Common myeloid progenitor, CD34-positive (primary cell): ENCODE measurements at regions not wholly inside any gene's neighbourhood (a gene's known extent, or its start where the extent isn't known, plus 50 kb on each side); places are given as distances from the start of the nearest gene placed in this dataset.

ENCODE experiments used
- CTCF ChIA-PET: fragments of 350-600 bp; sonication (Branson Sonifier 250); formaldehyde crosslinking; loops from one replicate; lab custom pipeline; 2021; ENCODE audit warnings: antibody characterized with exemption; lab: Charles Lee
- POLR2A ChIA-PET: fragments of 350-600 bp; sonication (Branson Sonifier 250); formaldehyde crosslinking; loops from one replicate; lab custom pipeline; 2021; ENCODE audit warnings: antibody characterized with exemption; lab: Charles Lee
- DNase-seq, 3 donors: peaks; one replicate each; pipeline versions ENCODE4 v3.0.0 to v3.0.0-alpha.2; 2013
- H3K27ac ChIP-seq, 2 experiments: 1 replicate in 1 of 2; 2 replicates in 1 of 2; pipeline ENCODE4 v1.7.0; 2013; ENCODE audit warnings: inconsistent platforms in 2 of 2, low read length in 2 of 2, mild to moderate bottlenecking in 2 of 2, low read depth in 1 of 2, moderate library complexity in 1 of 2; ENCODE audit not compliant: severe bottlenecking in 2 of 2, insufficient read depth in 1 of 2, poor library complexity in 1 of 2
- H3K27me3 ChIP-seq, 5 experiments: replicated peaks in 2 of 5; 1 replicate in 3 of 5; 2 replicates in 2 of 5; pipeline versions ENCODE4 v1.6.1 to v1.7.0; 2013; ENCODE audit warnings: low read length in 4 of 5, mild to moderate bottlenecking in 2 of 5, moderate library complexity in 2 of 5, inconsistent platforms in 1 of 5; ENCODE audit not compliant: insufficient read depth in 5 of 5, control insufficient read depth in 4 of 5
- H3K36me3 ChIP-seq, 4 experiments: 1 replicate in 2 of 4; 2 replicates in 2 of 4; pipeline versions ENCODE4 v1.6.1 to v1.7.0; 2013; ENCODE audit warnings: low read length in 3 of 4, control low read depth in 1 of 4, mild to moderate bottlenecking in 1 of 4; ENCODE audit not compliant: control insufficient read depth in 4 of 4, insufficient read depth in 4 of 4
- H3K4me1 ChIP-seq, 4 experiments: 1 replicate in 3 of 4; 2 replicates in 1 of 4; pipeline versions ENCODE4 v1.6.1 to v1.7.1; 2013; ENCODE audit warnings: low read length in 3 of 4, mild to moderate bottlenecking in 3 of 4, control low read depth in 1 of 4, inconsistent platforms in 1 of 4, moderate library complexity in 1 of 4; ENCODE audit not compliant: control insufficient read depth in 4 of 4, insufficient read depth in 4 of 4; ENCODE audit errors: control extremely low read depth in 1 of 4
- H3K4me3 ChIP-seq, 7 experiments: 1 replicate in 4 of 7; 2 replicates in 3 of 7; pipeline versions ENCODE4 v1.5.1 to v1.7.0; 2013; ENCODE audit warnings: mild to moderate bottlenecking in 7 of 7, low read length in 6 of 7, moderate library complexity in 6 of 7, inconsistent platforms in 2 of 7, low read depth in 2 of 7, control low read depth in 1 of 7; ENCODE audit not compliant: insufficient read depth in 4 of 7, control insufficient read depth in 1 of 7; ENCODE audit errors: extremely low read depth in 1 of 7
- H3K9me3 ChIP-seq, 5 experiments: 1 replicate in 4 of 5; 2 replicates in 1 of 5; pipeline versions ENCODE4 v1.6.1 to v1.7.1; 2013; ENCODE audit warnings: low read length in 4 of 5, mild to moderate bottlenecking in 2 of 5, inconsistent platforms in 1 of 5, low read depth in 1 of 5, moderate library complexity in 1 of 5; ENCODE audit not compliant: control insufficient read depth in 4 of 5, insufficient read depth in 2 of 5; ENCODE audit errors: control extremely low read depth in 1 of 5
- WGBS: methylation state at CpG from one replicate; pipeline ENCODE4 v1.1.5; 2013; ENCODE audit not compliant: insufficient coverage; 5-methylcytosine and 5-hydroxymethylcytosine counted together

DNA sequence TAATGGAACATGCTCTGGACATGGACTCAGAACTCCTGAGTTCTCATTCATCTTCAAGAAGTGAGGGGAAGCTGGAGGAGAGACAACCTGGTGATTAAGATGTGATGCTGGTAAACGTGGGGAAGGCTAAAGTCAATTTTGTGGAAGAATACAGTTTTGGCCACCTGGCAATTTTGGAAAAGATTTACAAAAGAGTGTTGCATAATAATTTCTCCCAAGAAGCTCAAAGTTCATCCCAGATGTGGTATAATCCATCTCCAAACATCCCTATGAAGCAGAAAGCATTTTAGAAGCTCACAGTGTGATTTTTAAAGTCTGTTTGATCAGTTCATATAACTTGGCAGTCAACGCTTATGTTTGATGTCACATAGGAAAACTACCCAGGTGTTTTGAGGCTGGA is 208.7 kb downstream of the LMX1A start:
- H3K9me3 ChIP-seq, result no peaks in the 10 kb centered on the region
- DNase-seq, result no peak
- ChIA-PET POLR2A (no interaction called here), CTCF (interaction anchor here (1.0 kb wide), 1 partner anchor 27 kb away, joined by 3 read pairs; no protein-coding TSS in a partner anchor)
- no peaks in the 10 kb centered on the region for H3K36me3 ChIP-seq
- H3K4me1 ChIP-seq, result no peaks in the 10 kb centered on the region
- no peak overlapping the region for H3K27ac ChIP-seq
- peaks cover 2 to 7% (median 3%) of the 10 kb centered on the region in 5 experiments for H3K27me3 ChIP-seq
- 79% methylated on average over 2 of the region's 2 CpGs for WGBS
- H3K4me3 ChIP-seq, result no peak overlapping the region

DNA sequence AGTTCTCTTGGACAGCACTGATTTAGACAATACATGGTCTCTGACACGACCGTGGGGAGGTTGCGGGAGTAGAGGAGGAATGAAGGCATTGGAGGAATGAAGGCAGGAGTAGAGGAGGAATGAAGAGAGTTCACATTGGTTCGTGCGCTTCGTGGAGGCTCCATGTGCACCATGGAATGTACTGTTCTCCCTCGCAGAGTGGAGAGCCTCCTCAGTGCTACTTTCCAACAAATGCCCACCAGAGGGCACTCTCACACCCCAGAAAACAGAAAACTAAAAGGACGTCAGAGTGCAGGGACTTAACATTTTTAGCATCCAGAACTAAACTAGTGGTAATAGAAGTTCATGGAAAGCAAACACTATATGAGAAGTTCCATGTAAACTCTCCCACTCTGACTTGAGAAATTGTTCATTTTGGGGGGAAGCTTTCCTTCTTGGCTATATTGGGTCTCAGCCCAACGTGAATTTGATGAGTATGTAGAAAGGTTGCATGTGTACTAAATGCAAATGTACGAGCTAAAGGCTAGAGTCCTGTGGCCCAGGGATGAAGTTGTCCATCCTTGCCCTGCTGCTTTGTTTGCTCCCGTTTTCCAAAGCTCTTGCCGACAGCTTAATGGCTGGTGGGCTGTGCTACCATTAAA is 211.6 kb downstream of the LMX1A start:
- no peak overlapping the region for H3K27ac ChIP-seq
- no peaks in the 10 kb centered on the region for H3K9me3 ChIP-seq
- CTCF ChIA-PET, result interaction anchor here (0.9 to 2.5 kb wide), 9 partner anchors 11 to 448 kb away, joined by 3 to 11 read pairs (median 3); no protein-coding TSS in a partner anchor
- H3K27me3 ChIP-seq, result peaks cover 2 to 28% (median 2%) of the 10 kb centered on the region in 5 experiments
- DNase-seq, result peak; percentile 39 to 63 (median 44)
- POLR2A ChIA-PET, result interaction anchor here (0.6 kb wide), 1 partner anchor 1443 kb away, joined by 3 read pairs; no protein-coding TSS in a partner anchor
- no peaks in the 10 kb centered on the region for H3K36me3 ChIP-seq
- no peaks in the 10 kb centered on the region for H3K4me1 ChIP-seq
- no peak overlapping the region for H3K4me3 ChIP-seq
- WGBS, result 34% methylated on average over 5 of the region's 12 CpGs

DNA sequence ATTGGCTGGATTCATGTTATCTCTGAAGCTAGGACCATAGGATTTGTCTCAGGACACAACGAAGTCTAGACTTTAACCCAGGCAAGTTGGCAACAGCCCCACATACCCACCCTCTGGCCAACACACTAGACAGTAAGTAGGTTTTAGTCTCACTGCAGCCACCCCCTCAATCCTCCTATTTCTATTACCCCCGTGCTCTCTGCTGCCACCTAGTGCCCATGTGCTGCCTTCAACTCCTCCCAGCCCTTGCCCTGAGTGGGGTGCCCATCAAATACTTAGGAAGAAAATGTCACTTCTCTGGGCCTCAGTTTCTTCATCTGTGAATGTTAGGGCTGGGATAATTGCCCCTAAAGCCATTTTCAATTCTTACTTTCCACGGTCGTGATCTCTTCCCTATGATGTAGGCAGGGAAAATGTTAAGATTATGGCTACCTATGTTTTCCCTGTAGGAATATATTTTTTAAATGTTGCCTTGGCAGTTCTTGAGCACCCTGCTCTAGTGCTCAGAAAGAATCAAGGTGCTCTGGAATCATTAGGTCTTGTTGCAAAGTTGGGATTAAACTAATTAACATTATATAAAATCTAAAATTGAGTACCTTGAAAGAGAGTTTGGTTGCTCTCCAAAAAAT is 213.0 kb downstream of the LMX1A start:
- ChIA-PET CTCF (interaction anchor here (0.8 to 3.3 kb wide), 6 partner anchors 9 to 453 kb away, joined by 3 to 13 read pairs (median 4); no protein-coding TSS in a partner anchor), POLR2A (no interaction called here)
- peaks cover 0 to 38% (median 2%) of the 10 kb centered on the region in 5 experiments for H3K27me3 ChIP-seq
- no peaks in the 10 kb centered on the region for H3K36me3 ChIP-seq
- WGBS, result 20% methylated on average over 1 of the region's 4 CpGs
- no peak overlapping the region for H3K27ac ChIP-seq
- DNase-seq, result peak; percentile 30 to 52 (median 33)
- H3K4me3 ChIP-seq, result no peak overlapping the region
- no peaks in the 10 kb centered on the region for H3K9me3 ChIP-seq
- no peaks in the 10 kb centered on the region for H3K4me1 ChIP-seq

DNA sequence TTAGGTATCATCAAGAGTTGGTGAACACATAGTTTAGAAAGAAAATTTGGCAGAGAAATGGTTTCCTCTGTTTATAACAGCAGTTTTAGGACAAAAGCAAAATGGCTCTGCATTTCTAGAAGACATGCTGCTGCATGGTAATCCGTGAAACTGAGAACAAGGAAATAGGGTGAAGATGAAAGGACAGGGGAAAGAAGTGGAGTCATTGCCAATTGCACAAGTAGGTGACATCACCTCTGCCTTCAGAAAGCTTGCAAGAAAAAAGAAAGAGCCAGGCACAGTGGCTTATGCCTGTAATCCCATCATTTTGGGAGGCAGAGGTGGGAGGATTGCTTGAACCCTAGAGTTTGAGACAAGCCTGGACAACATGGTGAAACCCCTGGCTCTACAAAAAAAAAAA is 217.6 kb downstream of the LMX1A start:
- Histone ChIP-seq H3K36me3 (no peaks in the 10 kb centered on the region), H3K4me3 (no peak overlapping the region), H3K27me3 (peaks cover 0 to 42% (median 2%) of the 10 kb centered on the region in 5 experiments), H3K9me3 (no peaks in the 10 kb centered on the region), H3K4me1 (no peaks in the 10 kb centered on the region), H3K27ac (no peak overlapping the region)
- 73% methylated on average over 1 of the region's 1 CpG for WGBS
- ChIA-PET CTCF (interaction anchor here (1.2 kb wide), 1 partner anchor 9 kb away, joined by 3 read pairs; no protein-coding TSS in a partner anchor), POLR2A (interaction anchor here (0.6 kb wide), 1 partner anchor 23 kb away, joined by 3 read pairs; no protein-coding TSS in a partner anchor)
- DNase-seq, result no peak

DNA sequence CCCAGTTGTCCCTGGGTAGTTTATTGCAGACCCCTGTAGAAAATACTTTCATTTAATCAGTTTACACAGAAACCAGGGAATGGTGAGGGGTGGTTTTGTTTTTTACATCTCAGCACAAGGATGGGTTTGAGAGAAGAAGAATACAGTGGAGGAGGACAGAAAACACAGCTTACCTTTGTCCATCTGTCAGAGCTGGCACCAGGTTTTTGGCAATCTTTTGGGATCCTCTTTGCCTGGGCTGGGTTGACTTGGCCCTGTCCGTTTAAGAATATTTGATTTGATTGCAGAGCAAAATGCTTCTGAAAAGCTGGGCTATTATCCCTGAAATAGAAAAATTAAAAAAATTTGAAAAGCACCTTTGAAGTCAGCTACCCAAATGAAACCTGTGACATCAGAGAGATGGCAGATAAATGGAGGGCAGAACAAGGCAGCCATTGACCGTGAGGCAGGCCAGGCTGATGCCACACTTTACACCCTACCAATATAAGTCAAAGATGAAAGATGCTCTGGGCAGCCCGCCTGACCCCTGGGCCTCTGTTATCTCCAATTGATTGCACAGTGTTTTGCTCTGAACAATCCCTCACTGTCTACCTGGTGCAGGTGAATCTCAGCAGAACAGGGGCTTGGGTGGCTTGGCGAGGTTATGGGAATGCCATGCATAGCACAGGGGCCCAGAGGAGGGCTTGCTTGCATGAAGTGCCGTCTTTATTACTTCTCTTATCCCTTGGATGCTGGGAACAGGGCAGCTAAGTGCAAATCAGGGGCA is 218.8 kb downstream of the LMX1A start:
- ChIA-PET POLR2A (no interaction called here), CTCF (interaction anchor here (1.2 kb wide), 1 partner anchor 25 kb away, joined by 3 read pairs; no protein-coding TSS in a partner anchor)
- H3K27ac ChIP-seq, result no peak overlapping the region
- no peaks in the 10 kb centered on the region for H3K4me1 ChIP-seq
- H3K9me3 ChIP-seq, result no peaks in the 10 kb centered on the region
- no peak overlapping the region for H3K4me3 ChIP-seq
- H3K27me3 ChIP-seq, result peaks cover under 1 to 42% (median 2%) of the 10 kb centered on the region in 5 experiments
- H3K36me3 ChIP-seq, result no peaks in the 10 kb centered on the region
- WGBS, result 76% methylated on average over 3 of the region's 5 CpGs
- no peak for DNase-seq

DNA sequence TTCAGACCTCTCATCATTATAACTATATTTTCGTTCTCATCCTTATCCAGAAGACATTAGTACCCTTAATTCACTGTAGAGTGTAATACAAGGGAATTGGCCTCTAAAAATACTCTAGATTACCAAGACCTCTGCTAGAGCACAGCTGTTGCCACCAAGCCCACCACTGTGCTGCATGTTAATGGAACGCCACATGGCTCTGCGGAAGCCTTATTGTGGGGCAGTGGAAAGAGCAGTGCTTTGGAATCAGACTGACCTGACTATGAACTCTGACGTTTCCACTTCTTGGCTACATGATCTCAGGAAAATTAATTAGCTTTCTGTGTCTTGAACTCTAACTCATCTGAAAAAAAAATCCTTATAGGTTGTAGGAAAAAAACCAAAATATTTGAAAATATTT is 222.1 kb downstream of the LMX1A start:
- no peak for DNase-seq
- POLR2A ChIA-PET, result no interaction called here
- H3K4me3 ChIP-seq, result no peak overlapping the region
- H3K4me1 ChIP-seq, result no peaks in the 10 kb centered on the region
- 100% methylated on average over 2 of the region's 4 CpGs for WGBS
- CTCF ChIA-PET, result interaction anchor here (1.2 to 3.8 kb wide), 2 partner anchors 9 to 11 kb away, joined by 5 to 11 read pairs; no protein-coding TSS in a partner anchor
- no peak overlapping the region for H3K27ac ChIP-seq
- no peaks in the 10 kb centered on the region for H3K36me3 ChIP-seq
- H3K9me3 ChIP-seq, result no peaks in the 10 kb centered on the region
- H3K27me3 ChIP-seq, result peaks cover 0 to 27% (median 3%) of the 10 kb centered on the region in 5 experiments
